HEK293T (cell line): ENCODE measurements at regions not wholly inside any gene's neighbourhood (a gene's known extent, or its start where the extent isn't known, plus 50 kb on each side); places are given as distances from the start of the nearest gene placed in this dataset.

Source experiments
- ARNT ChIP-seq: fragments of 450-650 bp; IDR thresholded peaks from 2 replicates; pipeline ENCODE4 v1.6.1; 2017; ENCODE audit warnings: mild to moderate bottlenecking
- CTBP1 ChIP-seq: fragments of 450-650 bp; IDR thresholded peaks from 2 replicates; pipeline ENCODE4 v1.6.1; 2016; ENCODE audit warnings: borderline replicate concordance
- FOXA1 ChIP-seq: fragments of 450-650 bp; IDR thresholded peaks from 2 replicates; pipeline ENCODE4 v1.6.1; 2016; ENCODE audit warnings: mild to moderate bottlenecking
- FOXK2 ChIP-seq: fragments of 450-650 bp; IDR thresholded peaks from 2 replicates; pipeline ENCODE4 v1.6.1; 2016; ENCODE audit warnings: mild to moderate bottlenecking
- FOXM1 ChIP-seq: fragments of 450-650 bp; IDR thresholded peaks from 2 replicates; pipeline ENCODE4 v1.6.1; 2017; ENCODE audit warnings: mild to moderate bottlenecking, borderline replicate concordance
- HDGF ChIP-seq: fragments of 450-650 bp; IDR thresholded peaks from 2 replicates; pipeline ENCODE4 v1.6.1; 2017; ENCODE audit warnings: antibody characterized with exemption, borderline replicate concordance
- L3MBTL2 ChIP-seq: fragments of 450-650 bp; conservative IDR thresholded peaks from 2 replicates; pipeline ENCODE4 v1.6.1; 2016; ENCODE audit warnings: mild to moderate bottlenecking
- NFRKB ChIP-seq: fragments of 450-650 bp; IDR thresholded peaks from 2 replicates; pipeline ENCODE4 v1.6.1; 2016; ENCODE audit warnings: mild to moderate bottlenecking, moderate library complexity
- SP1 ChIP-seq: fragments of 450-650 bp; IDR thresholded peaks from 2 replicates; pipeline ENCODE4 v1.6.1; 2017
- SUZ12 ChIP-seq: fragments of 450-650 bp; IDR thresholded peaks from 2 replicates; pipeline ENCODE4 v1.6.1; 2016; ENCODE audit warnings: mild to moderate bottlenecking
- TARDBP ChIP-seq: fragments of 450-650 bp; IDR thresholded peaks from 2 replicates; pipeline ENCODE4 v1.6.1; 2016
- ZNF384 ChIP-seq: fragments of 450-650 bp; IDR thresholded peaks from 2 replicates; pipeline ENCODE4 v1.6.1; 2016
- TF ChIP-seq, protein P1 (sequence below): fragments of 450-650 bp; IDR thresholded peaks from 2 replicates; pipeline ENCODE4 v1.6.1; 2016

DNA sequence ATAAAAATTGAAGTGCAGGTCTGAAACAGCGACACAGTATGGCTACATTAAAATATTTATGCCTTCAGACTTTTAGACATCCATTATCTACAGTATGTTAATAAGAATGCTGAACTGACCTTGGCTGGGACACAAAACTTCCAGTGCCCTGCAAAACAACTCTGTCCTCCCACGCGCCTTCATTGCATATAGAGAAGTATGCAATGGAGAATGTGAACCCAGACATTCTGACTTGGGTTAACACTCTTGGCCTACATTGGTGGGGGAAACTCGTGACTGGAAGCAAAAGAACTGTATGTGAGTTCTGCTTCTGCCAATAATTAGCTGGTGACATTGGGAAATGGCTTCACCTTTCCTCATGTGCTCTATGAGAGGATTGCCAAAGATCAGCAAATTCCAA is 110.5 kb upstream of the SLC24A5 start:
- TF ChIP-seq FOXM1 (no peak), ZNF384 (no peak), TARDBP (no peak), CTBP1 (no peak), L3MBTL2 (no peak), SP1 (no peak), HDGF (no peak), NFRKB (no peak), FOXK2 (no peak), SUZ12 (no peak), ARNT (no peak), FOXA1 (no peak)
- TF ChIP-seq, protein P1, sequence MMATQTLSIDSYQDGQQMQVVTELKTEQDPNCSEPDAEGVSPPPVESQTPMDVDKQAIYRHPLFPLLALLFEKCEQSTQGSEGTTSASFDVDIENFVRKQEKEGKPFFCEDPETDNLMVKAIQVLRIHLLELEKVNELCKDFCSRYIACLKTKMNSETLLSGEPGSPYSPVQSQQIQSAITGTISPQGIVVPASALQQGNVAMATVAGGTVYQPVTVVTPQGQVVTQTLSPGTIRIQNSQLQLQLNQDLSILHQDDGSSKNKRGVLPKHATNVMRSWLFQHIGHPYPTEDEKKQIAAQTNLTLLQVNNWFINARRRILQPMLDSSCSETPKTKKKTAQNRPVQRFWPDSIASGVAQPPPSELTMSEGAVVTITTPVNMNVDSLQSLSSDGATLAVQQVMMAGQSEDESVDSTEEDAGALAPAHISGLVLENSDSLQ, result no peak
